ENCODE measurements at regions not wholly inside any gene's neighbourhood (a gene's known extent, or its start where the extent isn't known, plus 50 kb on each side); places are given as distances from the start of the nearest gene placed in this dataset.
"Not testable (repeated sequence)": the region's sequence is repeated elsewhere in the genome, so short reads cannot be mapped to it uniquely, and the experiment has no call there.

DNA sequence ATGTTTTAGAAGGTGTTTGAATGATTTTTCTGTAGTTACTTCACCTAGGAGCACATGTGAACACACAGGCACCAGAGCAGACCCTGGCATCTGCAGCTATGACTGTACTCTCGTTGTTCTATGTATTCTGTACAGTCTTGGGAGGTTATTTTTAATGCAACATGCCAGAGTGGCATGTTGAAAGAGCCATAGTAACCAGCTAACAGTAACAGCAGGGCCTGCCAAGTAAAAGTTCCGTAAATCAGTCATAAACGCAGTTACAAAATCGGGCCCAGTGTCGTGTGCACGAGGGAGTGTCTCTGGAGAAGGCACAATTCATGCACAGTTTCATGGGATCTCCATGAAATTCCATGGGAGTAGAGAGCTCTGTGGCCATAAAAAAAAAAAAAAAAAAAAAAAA lies 108.3 kb upstream of the CDK6 start:
- no peaks in the 10 kb centered on the region for H3K36me3 ChIP-seq
- no peak overlapping the region for H3K27ac ChIP-seq
- H3K27me3 ChIP-seq (replicated peaks) = no peaks in the 10 kb centered on the region
- 0 out of 2 replicates have a peak, but pooled peaks cover 7% of the 10 kb centered on the region for H3K9me3 ChIP-seq (replicated peaks)
- H3K4me3 ChIP-seq = no peak overlapping the region
- H3K4me1 ChIP-seq (replicated peaks) = no peaks in the 10 kb centered on the region
- no peak for DNase-seq (ENCODE audit: low read depth in 1 of 2, low spot score in 2 of 2)

GRCh38 chr7:92942706-92943105 lies 106.3 kb upstream of the CDK6 start:
- H3K9me3 ChIP-seq (replicated peaks); H3K4me3 ChIP-seq; H3K27me3 ChIP-seq (replicated peaks); H3K4me1 ChIP-seq (replicated peaks); H3K36me3 ChIP-seq; DNase-seq (ENCODE audit: low read depth in 1 of 2, low spot score in 2 of 2); H3K27ac ChIP-seq: not testable (repeated sequence)

GRCh38 chr7:92939666-92940360 lies 103.4 kb upstream of the CDK6 start:
- H3K4me3 ChIP-seq = no peak overlapping the region
- DNase-seq (ENCODE audit: low read depth in 1 of 2, low spot score in 2 of 2) = no peak
- H3K27me3 ChIP-seq (replicated peaks) = no peaks in the 10 kb centered on the region
- no peaks in the 10 kb centered on the region for H3K4me1 ChIP-seq (replicated peaks)
- 0 out of 2 replicates have a peak, but pooled peaks cover 7% of the 10 kb centered on the region for H3K9me3 ChIP-seq (replicated peaks)
- no peaks in the 10 kb centered on the region for H3K36me3 ChIP-seq
- no peak overlapping the region for H3K27ac ChIP-seq

DNA sequence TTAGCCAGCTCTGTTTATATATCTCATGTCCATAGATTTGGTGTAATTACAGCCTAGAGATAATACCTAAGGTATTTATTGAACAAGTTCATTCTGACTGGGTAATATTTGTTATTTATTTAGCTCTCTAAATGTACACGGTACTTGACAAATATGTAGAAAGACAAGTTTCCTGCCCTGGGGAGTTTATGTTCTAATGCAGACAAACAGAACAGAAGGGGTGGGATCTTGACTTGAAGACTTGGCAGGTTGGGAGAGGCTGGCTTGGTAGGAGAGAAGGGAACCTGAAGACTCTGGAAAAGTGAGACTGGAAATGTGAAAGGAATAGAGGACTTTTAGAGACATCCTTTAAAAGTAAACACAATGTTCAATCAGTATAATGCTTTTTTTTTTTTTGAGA lies 97.7 kb upstream of the CDK6 start:
- H3K9me3 ChIP-seq (replicated peaks) = no peaks in the 10 kb centered on the region
- H3K27ac ChIP-seq = no peak overlapping the region
- no peaks in the 10 kb centered on the region for H3K4me1 ChIP-seq (replicated peaks)
- no peak overlapping the region for H3K4me3 ChIP-seq
- no peaks in the 10 kb centered on the region for H3K36me3 ChIP-seq
- no peak for DNase-seq (ENCODE audit: low read depth in 1 of 2, low spot score in 2 of 2)
- no peaks in the 10 kb centered on the region for H3K27me3 ChIP-seq (replicated peaks)

DNA sequence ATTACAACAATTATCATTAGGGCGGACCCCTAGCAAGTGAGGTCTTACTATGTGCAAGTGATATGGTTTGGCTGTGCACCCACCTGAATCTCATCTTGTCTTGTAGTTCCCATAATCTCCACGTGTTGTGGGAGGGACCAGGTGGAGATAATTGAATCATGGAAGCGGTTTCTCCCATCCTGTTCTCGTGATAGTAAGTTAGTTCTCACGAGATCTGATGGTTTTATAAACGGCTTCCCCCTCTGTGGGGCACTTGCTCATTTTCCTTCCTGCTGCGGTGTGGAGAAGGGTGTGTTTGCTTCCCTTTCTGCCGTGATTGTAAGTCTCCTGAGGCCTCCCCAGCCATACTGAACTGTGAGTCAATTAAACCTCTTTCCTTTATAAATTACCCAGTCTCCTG lies 96.1 kb upstream of the CDK6 start:
- no peak overlapping the region for H3K4me3 ChIP-seq
- H3K9me3 ChIP-seq (replicated peaks) = no peaks in the 10 kb centered on the region
- H3K36me3 ChIP-seq = no peaks in the 10 kb centered on the region
- no peak overlapping the region for H3K27ac ChIP-seq
- no peaks in the 10 kb centered on the region for H3K27me3 ChIP-seq (replicated peaks)
- no peaks in the 10 kb centered on the region for H3K4me1 ChIP-seq (replicated peaks)
- DNase-seq (ENCODE audit: low read depth in 1 of 2, low spot score in 2 of 2) = no peak

GRCh38 chr7:92930404-92930803 lies 94.0 kb upstream of the CDK6 start:
- Histone ChIP-seq H3K36me3 (no peaks in the 10 kb centered on the region), H3K9me3 (replicated peaks) (no peaks in the 10 kb centered on the region), H3K4me1 (replicated peaks) (no peaks in the 10 kb centered on the region), H3K4me3 (no peak overlapping the region), H3K27me3 (replicated peaks) (no peaks in the 10 kb centered on the region), H3K27ac (no peak overlapping the region)
- DNase-seq (ENCODE audit: low read depth in 1 of 2, low spot score in 2 of 2) = no peak

GRCh38 chr7:92926697-92927044 lies 90.3 kb upstream of the CDK6 start:
- no peaks in the 10 kb centered on the region for H3K36me3 ChIP-seq
- H3K4me3 ChIP-seq = no peak overlapping the region
- no peaks in the 10 kb centered on the region for H3K4me1 ChIP-seq (replicated peaks)
- no peaks in the 10 kb centered on the region for H3K9me3 ChIP-seq (replicated peaks)
- H3K27me3 ChIP-seq (replicated peaks) = no peaks in the 10 kb centered on the region
- no peak overlapping the region for H3K27ac ChIP-seq
- no peak for DNase-seq (ENCODE audit: low read depth in 1 of 2, low spot score in 2 of 2)

- Histone ChIP-seq H3K27me3 (replicated peaks) (no peaks in the 10 kb centered on the region), H3K9me3 (replicated peaks) (no peaks in the 10 kb centered on the region), H3K4me1 (replicated peaks) (no peaks in the 10 kb centered on the region), H3K27ac (no peak overlapping the region), H3K36me3 (no peaks in the 10 kb centered on the region), H3K4me3 (no peak overlapping the region)
- no peak for DNase-seq (ENCODE audit: low read depth in 1 of 2, low spot score in 2 of 2)
These were observed 89.7 kb upstream of the CDK6 start for GRCh38 chr7:92925876-92926696.

- no peak overlapping the region for H3K27ac ChIP-seq
- H3K4me1 ChIP-seq (replicated peaks) = no peaks in the 10 kb centered on the region
- H3K27me3 ChIP-seq (replicated peaks) = no peaks in the 10 kb centered on the region
- no peaks in the 10 kb centered on the region for H3K9me3 ChIP-seq (replicated peaks)
- no peaks in the 10 kb centered on the region for H3K36me3 ChIP-seq
- DNase-seq (ENCODE audit: low read depth in 1 of 2, low spot score in 2 of 2) = no peak
- H3K4me3 ChIP-seq = no peak overlapping the region
These were observed 88.4 kb upstream of the CDK6 start for GRCh38 chr7:92924800-92925199.

DNA sequence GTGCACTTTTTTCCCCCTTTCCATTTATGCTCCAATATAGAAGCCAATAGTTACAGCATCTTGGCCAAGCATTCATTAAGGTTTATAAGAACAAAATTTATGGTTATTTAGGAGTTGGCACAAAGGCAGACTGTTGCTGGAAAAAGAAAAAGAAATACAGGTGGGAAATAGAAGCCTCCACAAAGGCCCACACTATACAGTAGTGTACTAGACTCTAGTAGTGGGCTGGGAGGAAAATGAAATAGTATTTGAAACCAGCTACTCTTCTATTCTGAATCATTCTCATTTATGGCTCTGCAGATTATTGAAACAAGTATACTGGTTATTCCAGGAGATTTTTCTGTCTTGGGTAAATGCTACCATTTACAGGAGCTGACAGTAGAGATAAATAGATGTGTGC lies 80.9 kb upstream of the CDK6 start:
- Histone ChIP-seq H3K27ac (peak overlapping the region; percentile 56), H3K9me3 (replicated peaks) (no peaks in the 10 kb centered on the region), H3K36me3 (no peaks in the 10 kb centered on the region), H3K4me1 (replicated peaks) (peaks cover 11% of the 10 kb centered on the region), H3K4me3 (no peak overlapping the region), H3K27me3 (replicated peaks) (no peaks in the 10 kb centered on the region)
- DNase-seq (ENCODE audit: low read depth in 1 of 2, low spot score in 2 of 2) = no peak

DNA sequence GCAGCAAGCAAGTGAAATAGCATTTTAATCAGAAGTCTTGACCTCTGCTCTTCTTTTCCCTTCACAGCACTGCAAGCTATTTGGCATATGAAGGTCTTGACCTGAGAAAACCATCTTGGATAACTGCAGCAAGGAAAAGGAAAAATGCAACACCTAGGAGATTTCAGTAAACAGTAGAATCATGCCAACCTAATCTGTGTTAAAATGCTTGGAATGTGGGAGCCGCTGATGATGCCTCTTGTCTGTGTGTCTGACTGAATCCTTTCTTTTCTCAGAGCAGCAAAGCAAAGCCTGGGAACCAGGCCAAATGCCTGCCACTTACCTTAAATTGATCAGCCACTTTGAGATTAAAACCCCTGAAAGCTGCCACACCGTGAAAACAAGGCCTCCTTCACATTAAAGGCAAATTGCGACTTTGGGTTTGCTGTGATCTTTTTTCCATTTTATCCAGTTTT lies 80.4 kb upstream of the CDK6 start:
- peaks cover 11% of the 10 kb centered on the region for H3K4me1 ChIP-seq (replicated peaks)
- no peaks in the 10 kb centered on the region for H3K27me3 ChIP-seq (replicated peaks)
- peak; percentile 55 to 74 for DNase-seq (ENCODE audit: low read depth in 1 of 2, low spot score in 2 of 2)
- H3K27ac ChIP-seq = peak overlapping the region; percentile 56
- H3K4me3 ChIP-seq = no peak overlapping the region
- no peaks in the 10 kb centered on the region for H3K36me3 ChIP-seq
- H3K9me3 ChIP-seq (replicated peaks) = no peaks in the 10 kb centered on the region

DNA sequence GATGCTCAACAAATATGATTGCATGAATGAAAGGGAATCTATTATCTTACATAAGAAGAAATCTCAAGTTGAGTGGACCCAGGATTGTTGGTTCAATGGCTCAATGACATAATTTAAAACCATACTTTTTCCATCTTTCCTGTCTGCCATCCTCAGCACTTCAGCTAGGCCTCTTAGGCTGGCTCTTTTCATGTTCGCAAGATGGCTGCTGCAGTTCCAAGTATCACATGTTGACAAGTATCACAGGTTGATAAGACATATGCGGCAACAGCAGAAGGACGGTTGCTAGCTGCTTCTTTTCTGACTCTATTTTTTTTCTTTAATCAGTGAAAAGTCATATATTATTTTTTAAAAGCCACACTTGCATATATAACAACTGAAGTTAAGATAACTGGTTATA lies 79.0 kb upstream of the CDK6 start:
- H3K4me1 ChIP-seq (replicated peaks) = peaks cover 11% of the 10 kb centered on the region
- no peaks in the 10 kb centered on the region for H3K36me3 ChIP-seq
- H3K4me3 ChIP-seq = no peak overlapping the region
- no peaks in the 10 kb centered on the region for H3K9me3 ChIP-seq (replicated peaks)
- H3K27me3 ChIP-seq (replicated peaks) = no peaks in the 10 kb centered on the region
- no peak for DNase-seq (ENCODE audit: low read depth in 1 of 2, low spot score in 2 of 2)
- H3K27ac ChIP-seq = no peak overlapping the region

- H3K27ac ChIP-seq = no peak overlapping the region
- H3K4me1 ChIP-seq (replicated peaks) = peaks cover 11% of the 10 kb centered on the region
- DNase-seq (ENCODE audit: low read depth in 1 of 2, low spot score in 2 of 2) = no peak
- H3K4me3 ChIP-seq = no peak overlapping the region
- H3K27me3 ChIP-seq (replicated peaks) = no peaks in the 10 kb centered on the region
- H3K9me3 ChIP-seq (replicated peaks) = no peaks in the 10 kb centered on the region
- no peaks in the 10 kb centered on the region for H3K36me3 ChIP-seq
These were observed 78.3 kb upstream of the CDK6 start for GRCh38 chr7:92914645-92915044.

DNA sequence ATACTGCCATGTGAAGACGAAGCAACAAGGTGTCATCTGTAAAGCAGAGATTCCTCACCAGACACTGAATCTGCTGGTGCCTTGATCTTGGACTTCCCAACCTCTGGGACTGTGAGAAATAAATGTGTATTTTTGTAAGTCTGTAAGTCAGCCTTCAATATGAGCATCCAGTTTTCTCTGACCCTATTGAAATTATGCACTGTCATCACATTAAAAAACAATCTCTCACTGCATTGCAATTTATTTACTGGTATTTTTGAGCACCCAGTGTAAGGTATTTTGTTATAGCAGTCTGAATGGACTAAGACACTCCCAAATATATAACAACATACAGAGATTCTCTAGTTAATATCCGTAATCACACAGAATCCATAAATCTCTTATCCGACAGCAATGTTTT lies 77.5 kb upstream of the CDK6 start:
- DNase-seq (ENCODE audit: low read depth in 1 of 2, low spot score in 2 of 2) = no peak
- no peaks in the 10 kb centered on the region for H3K36me3 ChIP-seq
- H3K9me3 ChIP-seq (replicated peaks) = no peaks in the 10 kb centered on the region
- H3K4me1 ChIP-seq (replicated peaks) = peaks cover 11% of the 10 kb centered on the region
- no peak overlapping the region for H3K27ac ChIP-seq
- H3K4me3 ChIP-seq = no peak overlapping the region
- H3K27me3 ChIP-seq (replicated peaks) = no peaks in the 10 kb centered on the region

All from SJSA1 (cell line).